HEK293 (cell line): ENCODE measurements at regions not wholly inside any gene's neighbourhood (a gene's known extent, or its start where the extent isn't known, plus 50 kb on each side); places are given as distances from the start of the nearest gene placed in this dataset.

Source experiments
- CTCF ChIA-PET: fragments of 350-600 bp; formaldehyde crosslinking; extraction: SDS; loops from one replicate; lab custom pipeline; 2021; ENCODE audit warnings: antibody characterized with exemption; lab: Yijun Ruan, JAX
- POLR2A ChIA-PET: fragments of 300-600 bp; formaldehyde crosslinking; extraction: SDS; loops from one replicate; lab custom pipeline; 2020; ENCODE audit warnings: antibody characterized with exemption, inconsistent platforms; lab: Yijun Ruan, JAX
- H3K27ac ChIP-seq: fragments of 200-500 bp; sonication (Bioruptor generic); 2 replicates; pipeline ENCODE4 v1.5.1; 2014; ENCODE audit warnings: low read depth, low read length, control low read depth, inconsistent platforms; ENCODE audit errors: extremely low read depth
- H3K36me3 ChIP-seq, 2 experiments: fragments of 200-500 bp in 1 of 2; sonication (Bioruptor generic) in 1 of 2; 1 replicate in 1 of 2; 2 replicates in 1 of 2; pipeline ENCODE4 v1.5.1; 2014 to 2017; ENCODE audit warnings: inconsistent platforms in 2 of 2, low read length in 2 of 2; ENCODE audit not compliant: control insufficient read depth in 2 of 2, insufficient read depth in 1 of 2
- H3K4me1 ChIP-seq: fragments of 200-500 bp; sonication (Bioruptor generic); 2 replicates; pipeline ENCODE4 v1.5.1; 2014; ENCODE audit warnings: mild to moderate bottlenecking, low read length, inconsistent platforms; ENCODE audit not compliant: control insufficient read depth, insufficient read depth
- H3K4me3 ChIP-seq: 2 replicates; pipeline ENCODE4 v1.5.1; 2011; ENCODE audit warnings: low read depth, mild to moderate bottlenecking, control low read depth, low read length, moderate library complexity
- H3K9me3 ChIP-seq: fragments of 200-500 bp; sonication (Bioruptor generic); 2 replicates; pipeline ENCODE4 v1.5.1; 2014; ENCODE audit warnings: low read depth, low read length, inconsistent platforms; ENCODE audit not compliant: control insufficient read depth, insufficient read depth
- HOXC10 ChIP-seq: sonication (generic); formaldehyde crosslinking; IDR thresholded peaks from 2 replicates; pipeline ENCODE4 v1.8.1; 2023; ENCODE audit warnings: mild to moderate bottlenecking, missing genetic modification reagents
- KLF16 ChIP-seq: fragments of 450-650 bp; formaldehyde crosslinking; IDR thresholded peaks from 2 replicates; pipeline ENCODE4 v1.5.1; 2017; ENCODE audit warnings: missing biosample characterization, missing genetic modification characterization
- KLF7 ChIP-seq: fragments of 450-650 bp; formaldehyde crosslinking; IDR thresholded peaks from 2 replicates; pipeline ENCODE4 v1.5.1; 2016; ENCODE audit warnings: missing biosample characterization, missing genetic modification characterization, borderline replicate concordance
- OSR2 ChIP-seq: fragments of 450-650 bp; formaldehyde crosslinking; IDR thresholded peaks from 2 replicates; pipeline ENCODE4 v1.5.1; 2016; ENCODE audit warnings: missing biosample characterization, missing genetic modification characterization
- OVOL3 ChIP-seq: fragments of 450-650 bp; formaldehyde crosslinking; IDR thresholded peaks from 2 replicates; pipeline ENCODE4 v1.5.1; 2016; ENCODE audit warnings: missing biosample characterization, missing genetic modification characterization
- SETDB1 ChIP-seq: IDR thresholded peaks from one replicate; pipeline ENCODE4 v1.6.1; 2017; ENCODE audit warnings: mild to moderate bottlenecking, low read length, moderate library complexity, mixed read lengths; ENCODE audit not compliant: insufficient read length
- SP7 ChIP-seq: fragments of 450-650 bp; formaldehyde crosslinking; IDR thresholded peaks from 2 replicates; pipeline ENCODE4 v1.5.1; 2016; ENCODE audit warnings: missing biosample characterization, missing genetic modification characterization
- TRIM28 ChIP-seq: IDR thresholded peaks from 2 replicates; pipeline ENCODE4 v1.6.1; 2011; ENCODE audit warnings: low read length, control low read depth, borderline replicate concordance
- WT1 ChIP-seq: fragments of 450-650 bp; formaldehyde crosslinking; IDR thresholded peaks from 2 replicates; pipeline ENCODE4 v1.5.1; 2016; ENCODE audit warnings: missing biosample characterization, missing genetic modification characterization
- ZBTB1 ChIP-seq: fragments of 450-650 bp; formaldehyde crosslinking; IDR thresholded peaks from 2 replicates; pipeline ENCODE4 v1.5.1; 2016; ENCODE audit warnings: missing biosample characterization, missing genetic modification characterization
- ZBTB20 ChIP-seq: fragments of 450-650 bp; formaldehyde crosslinking; IDR thresholded peaks from 2 replicates; pipeline ENCODE4 v1.5.1; 2016; ENCODE audit warnings: missing biosample characterization, missing genetic modification characterization
- ZBTB21 ChIP-seq: fragments of 450-650 bp; formaldehyde crosslinking; IDR thresholded peaks from 2 replicates; pipeline ENCODE4 v1.5.1; 2017; ENCODE audit warnings: missing biosample characterization, missing genetic modification characterization
- ZBTB44 ChIP-seq: fragments of 450-650 bp; IDR thresholded peaks from 2 replicates; pipeline ENCODE4 v1.5.1; 2018; ENCODE audit warnings: missing biosample characterization, mild to moderate bottlenecking, missing genetic modification characterization
- ZBTB8A ChIP-seq: fragments of 450-650 bp; formaldehyde crosslinking; IDR thresholded peaks from 2 replicates; pipeline ENCODE4 v1.5.1; 2016; ENCODE audit warnings: missing biosample characterization, missing genetic modification characterization
- ZFHX2 ChIP-seq: fragments of 450-650 bp; formaldehyde crosslinking; conservative IDR thresholded peaks from 2 replicates; pipeline ENCODE4 v1.5.1; 2016; ENCODE audit warnings: missing biosample characterization, missing genetic modification characterization
- ZFP41 ChIP-seq: fragments of 450-650 bp; formaldehyde crosslinking; IDR thresholded peaks from 2 replicates; pipeline ENCODE4 v1.5.1; 2016; ENCODE audit warnings: missing biosample characterization, missing genetic modification characterization, borderline replicate concordance
- ZIC2 ChIP-seq: fragments of 450-650 bp; formaldehyde crosslinking; IDR thresholded peaks from 2 replicates; pipeline ENCODE4 v1.5.1; 2016; ENCODE audit warnings: missing biosample characterization, missing genetic modification characterization
- ZNF112 ChIP-seq: fragments of 450-650 bp; formaldehyde crosslinking; IDR thresholded peaks from 2 replicates; pipeline ENCODE4 v1.5.0; 2017; ENCODE audit warnings: missing biosample characterization, missing genetic modification characterization
- ZNF121 ChIP-seq: fragments of 450-650 bp; formaldehyde crosslinking; IDR thresholded peaks from 2 replicates; pipeline ENCODE4 v1.5.1; 2016; ENCODE audit warnings: missing biosample characterization, missing genetic modification characterization
- ZNF138 ChIP-seq: fragments of 450-650 bp; formaldehyde crosslinking; IDR thresholded peaks from 2 replicates; pipeline ENCODE4 v1.5.1; 2016; ENCODE audit warnings: missing biosample characterization, missing genetic modification characterization, borderline replicate concordance
- ZNF140 ChIP-seq: fragments of 450-650 bp; formaldehyde crosslinking; IDR thresholded peaks from 2 replicates; pipeline ENCODE4 v1.5.1; 2016; ENCODE audit warnings: missing biosample characterization, missing genetic modification characterization
- ZNF350 ChIP-seq: fragments of 450-650 bp; formaldehyde crosslinking; IDR thresholded peaks from 2 replicates; pipeline ENCODE4 v1.5.0; 2017; ENCODE audit warnings: missing biosample characterization, mild to moderate bottlenecking, missing genetic modification characterization
- ZNF362 ChIP-seq: fragments of 450-650 bp; formaldehyde crosslinking; IDR thresholded peaks from 2 replicates; pipeline ENCODE4 v1.5.1; 2016; ENCODE audit warnings: missing biosample characterization, missing genetic modification characterization
- ZNF398 ChIP-seq: fragments of 450-650 bp; formaldehyde crosslinking; IDR thresholded peaks from 2 replicates; pipeline ENCODE4 v1.5.1; 2017; ENCODE audit warnings: missing biosample characterization, missing genetic modification characterization
- ZNF423 ChIP-seq: fragments of 450-650 bp; formaldehyde crosslinking; IDR thresholded peaks from 2 replicates; pipeline ENCODE4 v1.5.1; 2016; ENCODE audit warnings: missing biosample characterization, missing genetic modification characterization
- ZNF48 ChIP-seq: fragments of 450-650 bp; formaldehyde crosslinking; IDR thresholded peaks from 2 replicates; pipeline ENCODE4 v1.5.1; 2016; ENCODE audit warnings: missing biosample characterization, missing genetic modification characterization
- ZNF549 ChIP-seq: fragments of 450-650 bp; IDR thresholded peaks from 2 replicates; pipeline ENCODE4 v1.5.1; 2018; ENCODE audit warnings: missing biosample characterization, missing genetic modification characterization, mild to moderate bottlenecking, inconsistent platforms, moderate library complexity
- ZNF560 ChIP-seq: fragments of 450-650 bp; formaldehyde crosslinking; IDR thresholded peaks from 2 replicates; pipeline ENCODE4 v1.5.1; 2017; ENCODE audit warnings: missing biosample characterization, missing genetic modification characterization, borderline replicate concordance
- ZNF621 ChIP-seq: fragments of 450-650 bp; formaldehyde crosslinking; IDR thresholded peaks from 2 replicates; pipeline ENCODE4 v1.5.1; 2017; ENCODE audit warnings: missing biosample characterization, missing genetic modification characterization
- ZNF776 ChIP-seq: fragments of 450-650 bp; formaldehyde crosslinking; IDR thresholded peaks from 2 replicates; pipeline ENCODE4 v1.5.0; 2017; ENCODE audit warnings: missing biosample characterization, missing genetic modification characterization, borderline replicate concordance
- ZSCAN5A ChIP-seq: fragments of 450-650 bp; formaldehyde crosslinking; IDR thresholded peaks from 2 replicates; pipeline ENCODE4 v1.5.1; 2016; ENCODE audit warnings: missing biosample characterization, missing genetic modification characterization

GRCh38 chr20:50371878-50372769 is 138.1 kb upstream of the PTPN1 start:
- CTCF ChIA-PET = interaction anchor here (0.7 to 0.9 kb wide), 2 partner anchors 145 to 182 kb away, joined by 4 read pairs; partner anchors contain the start of gene CEBPB
- H3K4me3 ChIP-seq = no peak overlapping the region
- POLR2A ChIA-PET = no interaction called here
- H3K36me3 ChIP-seq = no peaks in the 10 kb centered on the region
- no peak overlapping the region; the same call in 1 of the 2 replicates for H3K27ac ChIP-seq
- no peaks in the 10 kb centered on the region for H3K4me1 ChIP-seq
- TF ChIP-seq ZBTB44 = peak; percentile 96
- peak; percentile 65 for TF ChIP-seq SETDB1
- no peak for TF ChIP-seq ZNF621 (tag by site-specific recombination)
- no peak for TF ChIP-seq ZNF121 (tag by site-specific recombination)
- TF ChIP-seq SP7 = no peak
- TF ChIP-seq TRIM28 = peak; percentile 62; the same call in 1 of the 2 replicates
- TF ChIP-seq HOXC10 = no peak
- TF ChIP-seq OSR2 = 0 out of 2 replicates have a peak, but pooled peaks have one; percentile 15
- no peak for TF ChIP-seq ZFP41 (tag by site-specific recombination)
- TF ChIP-seq ZNF362 (tag by site-specific recombination) = peak; percentile 43; the same call in 1 of the 2 replicates
- peak; percentile 65 for TF ChIP-seq ZIC2 (tag by site-specific recombination)
- TF ChIP-seq, all 188 proteins: peak for 6
- H3K9me3 ChIP-seq = no peaks in the 10 kb centered on the region

- ChIA-PET POLR2A (no interaction called here), CTCF (interaction anchor here (0.7 to 0.9 kb wide), 2 partner anchors 145 to 182 kb away, joined by 4 read pairs; partner anchors contain the start of gene CEBPB)
- Histone ChIP-seq H3K4me1 (no peaks in the 10 kb centered on the region), H3K36me3 (no peaks in the 10 kb centered on the region), H3K9me3 (no peaks in the 10 kb centered on the region), H3K27ac (no peak overlapping the region; the same call in 1 of the 2 replicates), H3K4me3 (no peak overlapping the region)
- TF ChIP-seq ZNF776 (tag by site-specific recombination) (no peak), OSR2 (peak; percentile 48; the same call in 1 of the 2 replicates), KLF7 (no peak), ZNF138 (tag by site-specific recombination) (no peak), KLF16 (tag by site-specific recombination) (peak; percentile 57; the same call in 1 of the 2 replicates), ZNF48 (tag by site-specific recombination) (no peak), ZNF112 (tag by site-specific recombination) (no peak), ZBTB8A (tag by site-specific recombination) (no peak), ZNF560 (no peak), ZSCAN5A (tag by site-specific recombination) (no peak), ZNF549 (tag by site-specific recombination) (no peak), ZNF350 (no peak), ZFHX2 (tag by site-specific recombination) (0 out of 2 replicates have a peak, but pooled peaks have one; percentile 6), TRIM28 (no peak), ZNF140 (tag by site-specific recombination) (no peak), ZNF398 (tag by site-specific recombination) (peak; percentile 80), WT1 (tag by site-specific recombination) (peak; percentile 90), ZNF423 (no peak), ZBTB20 (tag by site-specific recombination) (no peak), ZBTB21 (no peak), ZBTB1 (tag by site-specific recombination) (no peak), OVOL3 (tag by site-specific recombination) (no peak)
Measured at GRCh38 chr20:50372770-50373088, 137.5 kb upstream of the PTPN1 start.
